ENCODE measurements at regions not wholly inside any gene's neighbourhood (a gene's known extent, or its start where the extent isn't known, plus 50 kb on each side); places are given as distances from the start of the nearest gene placed in this dataset.

DNA sequence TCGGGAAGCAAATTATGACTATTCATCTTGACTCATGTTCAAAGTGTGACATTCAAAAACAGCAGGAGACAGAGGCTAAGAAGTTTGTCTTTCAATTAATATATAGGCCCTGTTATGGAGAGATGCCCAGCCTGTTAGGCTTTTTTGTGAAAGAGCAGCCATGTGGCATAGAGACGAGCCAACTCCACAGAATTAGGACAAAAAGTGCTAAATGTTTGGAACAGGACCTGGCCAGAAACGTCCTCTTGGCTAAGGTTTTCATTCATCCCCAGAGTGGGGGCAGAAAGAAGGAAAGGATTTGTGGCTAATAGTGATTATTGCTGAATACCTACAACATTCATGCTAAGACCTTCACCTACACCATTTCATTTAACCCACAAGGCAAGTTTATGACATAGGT lies 324.7 kb upstream of the NPVF start:
- TF ChIP-seq, protein P1, sequence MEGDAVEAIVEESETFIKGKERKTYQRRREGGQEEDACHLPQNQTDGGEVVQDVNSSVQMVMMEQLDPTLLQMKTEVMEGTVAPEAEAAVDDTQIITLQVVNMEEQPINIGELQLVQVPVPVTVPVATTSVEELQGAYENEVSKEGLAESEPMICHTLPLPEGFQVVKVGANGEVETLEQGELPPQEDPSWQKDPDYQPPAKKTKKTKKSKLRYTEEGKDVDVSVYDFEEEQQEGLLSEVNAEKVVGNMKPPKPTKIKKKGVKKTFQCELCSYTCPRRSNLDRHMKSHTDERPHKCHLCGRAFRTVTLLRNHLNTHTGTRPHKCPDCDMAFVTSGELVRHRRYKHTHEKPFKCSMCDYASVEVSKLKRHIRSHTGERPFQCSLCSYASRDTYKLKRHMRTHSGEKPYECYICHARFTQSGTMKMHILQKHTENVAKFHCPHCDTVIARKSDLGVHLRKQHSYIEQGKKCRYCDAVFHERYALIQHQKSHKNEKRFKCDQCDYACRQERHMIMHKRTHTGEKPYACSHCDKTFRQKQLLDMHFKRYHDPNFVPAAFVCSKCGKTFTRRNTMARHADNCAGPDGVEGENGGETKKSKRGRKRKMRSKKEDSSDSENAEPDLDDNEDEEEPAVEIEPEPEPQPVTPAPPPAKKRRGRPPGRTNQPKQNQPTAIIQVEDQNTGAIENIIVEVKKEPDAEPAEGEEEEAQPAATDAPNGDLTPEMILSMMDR (IDR thresholded peaks at IDR 0.05), result no peak
- no peak for TF ChIP-seq POLR2A (IDR thresholded peaks at IDR 0.05)

All from testis (tissue), 2 donors.